GM19238 (cell line): ENCODE measurements at regions not wholly inside any gene's neighbourhood (a gene's known extent, or its start where the extent isn't known, plus 50 kb on each side); places are given as distances from the start of the nearest gene placed in this dataset.
"Not testable (repeated sequence)": the region's sequence is repeated elsewhere in the genome, so short reads cannot be mapped to it uniquely, and the experiment has no call there.

Source experiments
- DNase-seq: peaks from one replicate; pipeline ENCODE4 v3.0.0; 2011; ENCODE audit warnings: low spot score; ENCODE audit not compliant: insufficient read length

DNA sequence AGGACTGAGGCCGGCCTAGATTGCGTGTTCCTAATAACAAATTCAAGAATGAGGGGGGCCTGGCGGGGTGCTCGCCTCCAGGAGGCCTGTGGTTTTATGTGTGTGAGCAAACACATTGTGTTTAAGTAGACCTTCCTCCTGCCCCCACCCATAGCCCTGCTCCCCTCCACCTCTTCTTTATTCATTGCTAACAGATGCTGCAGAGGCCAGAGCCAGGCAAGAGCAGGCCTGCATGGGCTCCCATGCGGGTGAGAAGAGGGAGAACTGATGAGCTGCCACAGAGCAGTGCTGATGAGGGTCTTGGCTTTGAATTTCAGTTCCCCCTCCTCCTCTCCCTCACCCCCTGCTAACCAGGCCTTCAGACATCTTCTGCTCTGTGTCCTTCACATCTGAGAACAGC lies 154.6 kb downstream of the OSR1 start:
- DNase-seq = no peak

DNA sequence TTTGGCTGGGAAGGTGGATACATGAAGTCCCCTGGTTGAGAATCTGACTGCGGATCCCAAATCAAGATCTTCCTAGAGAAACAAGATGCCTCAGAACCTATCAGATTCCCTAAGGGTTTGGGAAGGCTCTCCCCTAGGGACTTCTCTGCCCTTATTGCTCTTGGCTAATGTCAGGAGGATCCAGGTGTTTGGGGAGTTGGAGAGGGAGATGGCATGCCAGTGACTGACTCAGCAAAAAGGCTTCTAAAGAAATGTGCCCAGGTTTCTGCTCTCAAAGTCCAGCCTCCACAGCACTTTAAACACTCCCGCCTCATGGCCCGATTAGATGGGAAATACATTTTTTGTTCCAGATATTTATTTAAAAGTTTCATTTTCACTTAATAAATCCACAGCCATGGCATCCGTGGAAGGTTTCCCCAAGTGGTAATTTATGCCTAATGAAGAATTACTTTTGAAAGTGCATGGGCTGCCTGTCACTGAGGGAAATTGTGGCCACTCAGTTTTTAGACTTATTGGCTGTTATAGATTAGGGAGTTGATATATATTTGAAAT lies 156.4 kb downstream of the OSR1 start:
- no peak for DNase-seq

DNA sequence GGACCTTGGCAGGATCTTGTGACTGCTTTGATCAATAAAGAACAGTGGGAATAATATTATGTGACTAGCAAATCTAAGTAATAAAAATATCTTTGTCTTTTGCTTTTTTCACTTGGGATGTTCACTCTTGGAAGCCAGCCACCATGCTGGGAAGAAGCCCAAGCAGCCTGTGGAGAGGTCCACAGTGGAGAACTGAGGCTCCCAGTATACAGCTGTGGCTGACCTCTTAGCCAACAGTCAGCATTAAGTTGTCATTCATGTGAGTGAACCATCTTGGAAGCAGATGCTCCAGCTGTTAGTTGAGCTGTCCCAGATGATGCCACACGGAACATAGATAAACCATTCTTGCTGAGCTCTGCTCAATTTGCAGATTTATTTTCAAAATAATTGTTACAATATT lies 160.0 kb downstream of the OSR1 start:
- DNase-seq = no peak

DNA sequence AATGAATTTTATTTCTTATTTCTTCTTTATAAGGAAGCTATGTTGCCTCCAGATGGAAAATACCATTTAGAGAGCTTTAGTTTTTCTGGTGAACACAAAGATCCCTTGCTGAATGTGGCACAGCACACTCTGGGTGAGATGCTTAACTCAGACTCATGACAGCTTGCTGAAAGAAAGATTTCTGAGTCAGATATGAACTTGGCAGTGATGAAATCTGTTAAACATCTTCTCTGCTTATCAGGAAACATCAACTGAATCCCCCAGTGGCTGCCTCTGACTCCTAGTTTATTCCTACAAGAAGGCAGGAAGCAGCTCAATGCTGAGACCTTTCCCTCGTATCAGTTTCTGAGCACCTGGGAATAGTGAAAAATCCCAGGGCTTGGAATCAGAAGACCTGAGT lies 162.8 kb downstream of the OSR1 start:
- DNase-seq = no peak

DNA sequence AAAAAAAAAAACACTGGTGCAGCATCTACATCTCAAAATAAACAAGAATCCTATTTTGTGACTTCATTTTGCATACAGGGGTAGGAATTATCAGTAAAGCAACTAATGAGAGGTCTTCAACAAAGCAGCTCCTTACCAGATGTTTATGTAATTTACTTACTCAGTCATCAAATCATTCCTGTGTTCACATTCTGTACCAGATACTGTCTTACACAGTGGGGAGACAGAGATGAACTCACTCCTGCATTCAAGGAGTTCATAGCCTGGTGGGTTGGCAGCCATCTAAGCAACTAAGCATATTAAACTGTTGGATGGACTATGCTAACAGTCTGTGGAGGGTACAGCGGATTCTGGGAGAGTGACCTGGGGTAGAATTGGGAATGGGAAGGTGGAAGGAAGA lies 169.0 kb downstream of the OSR1 start:
- DNase-seq = no peak

GRCh38 chr2:19187323-19188020 lies 171.0 kb downstream of the OSR1 start:
- DNase-seq = no peak

DNA sequence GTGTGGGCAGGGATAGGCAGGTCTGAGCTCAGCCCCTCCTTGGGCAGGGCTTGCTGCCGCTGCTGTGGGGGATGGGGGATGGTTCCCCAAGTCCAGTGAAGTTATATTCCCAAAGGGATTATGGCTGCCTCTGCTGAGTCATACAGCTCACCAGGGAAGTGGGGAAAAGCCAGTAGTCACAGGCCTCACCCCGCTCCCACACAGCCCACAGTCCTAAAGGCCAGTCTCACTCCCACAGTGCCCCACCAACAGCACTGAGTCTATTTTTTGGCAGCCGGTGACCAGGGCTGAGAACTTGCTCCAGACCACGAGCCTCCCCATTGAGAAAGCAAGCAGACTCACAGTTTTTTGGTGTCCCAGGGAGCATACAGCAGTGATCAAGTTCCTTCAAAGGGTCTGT lies 173.3 kb downstream of the OSR1 start:
- no peak for DNase-seq

DNA sequence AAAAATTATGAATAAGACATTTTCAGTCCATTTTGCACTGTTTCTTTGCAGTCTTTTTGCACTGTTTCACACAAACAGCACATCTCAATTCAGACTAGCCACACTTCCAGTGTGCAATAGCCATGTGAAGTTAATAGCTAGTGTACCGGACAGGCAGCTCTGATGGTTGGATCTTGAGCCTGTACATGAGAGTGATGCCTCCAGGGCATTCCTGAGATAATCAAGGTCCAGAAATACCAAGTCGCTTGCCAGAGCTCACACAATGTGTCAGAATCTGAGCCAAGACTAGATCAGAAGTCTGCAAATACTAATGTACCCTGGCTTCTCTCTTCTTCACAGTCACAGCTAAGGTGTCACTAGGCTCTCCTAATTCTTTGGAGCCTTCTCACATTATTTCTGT lies 180.2 kb downstream of the OSR1 start:
- no peak for DNase-seq

- DNase-seq = no peak
Observed at GRCh38 chr2:19176977-19177376, 181.4 kb downstream of the OSR1 start.

GRCh38 chr2:19176172-19176852 lies 182.1 kb downstream of the OSR1 start:
- DNase-seq = no peak

DNA sequence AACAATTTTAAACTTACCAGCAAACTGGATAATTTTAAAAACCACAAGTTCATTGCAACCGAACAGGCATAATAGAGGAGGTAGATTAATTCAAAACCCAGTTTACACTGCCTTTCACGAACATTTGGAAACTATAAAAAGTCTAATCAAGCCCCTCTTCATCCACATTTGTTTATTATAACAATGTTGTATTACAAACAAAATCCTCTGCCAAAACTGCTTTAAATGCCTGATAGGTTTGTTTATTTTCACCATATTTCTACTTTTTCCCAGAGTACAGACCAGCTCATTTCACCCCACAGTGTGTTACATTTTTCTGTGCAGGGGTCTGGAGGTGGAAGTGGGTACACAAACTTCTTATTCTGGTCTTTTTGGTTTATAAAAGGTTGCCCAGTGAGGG lies 184.2 kb downstream of the OSR1 start:
- no peak for DNase-seq

DNA sequence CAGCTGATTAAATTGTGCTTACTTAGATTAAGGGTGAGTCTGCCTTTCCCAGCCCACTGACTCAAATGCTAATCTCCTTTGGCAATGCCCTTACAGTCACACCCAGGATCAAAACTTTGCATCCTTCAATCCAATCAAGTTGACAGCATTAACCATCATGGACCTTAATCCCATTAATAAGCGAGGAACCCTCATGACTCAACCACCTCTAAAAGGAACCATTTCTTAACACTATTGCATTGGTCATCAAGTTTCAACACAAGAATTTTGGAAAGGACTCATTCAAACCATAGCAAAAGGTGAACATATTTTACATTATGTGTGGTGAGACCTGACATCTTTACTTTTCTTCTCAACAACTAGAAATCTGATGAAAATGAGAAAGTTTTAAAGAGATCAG lies 187.0 kb downstream of the OSR1 start:
- no peak for DNase-seq

- no peak for DNase-seq
Observed at GRCh38 chr2:19169134-19169768, 189.2 kb downstream of the OSR1 start.

GRCh38 chr2:19164099-19164498 lies 194.3 kb downstream of the OSR1 start:
- not testable (repeated sequence) for DNase-seq

DNA sequence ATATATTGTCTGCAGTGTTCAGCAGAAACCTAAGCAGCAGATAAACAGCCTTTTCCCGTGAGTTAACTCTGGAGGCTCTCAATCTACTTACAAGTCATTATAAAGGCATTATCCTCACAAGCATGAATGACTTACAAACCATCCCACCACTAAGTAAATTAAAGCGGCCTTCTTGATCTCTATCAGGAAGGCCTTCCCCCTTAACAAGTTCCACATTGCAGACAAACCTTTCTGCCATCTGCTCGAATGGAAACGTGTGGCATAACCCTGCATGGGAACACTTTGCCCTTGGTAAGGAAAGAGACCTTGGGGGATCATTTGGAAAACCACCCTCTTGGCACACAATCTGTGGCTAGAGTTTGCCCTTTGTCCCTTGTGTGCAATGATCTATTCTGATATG lies 199.5 kb downstream of the OSR1 start:
- no peak for DNase-seq

- DNase-seq = no peak
Observed at GRCh38 chr2:19158211-19158610, 200.2 kb downstream of the OSR1 start.

DNA sequence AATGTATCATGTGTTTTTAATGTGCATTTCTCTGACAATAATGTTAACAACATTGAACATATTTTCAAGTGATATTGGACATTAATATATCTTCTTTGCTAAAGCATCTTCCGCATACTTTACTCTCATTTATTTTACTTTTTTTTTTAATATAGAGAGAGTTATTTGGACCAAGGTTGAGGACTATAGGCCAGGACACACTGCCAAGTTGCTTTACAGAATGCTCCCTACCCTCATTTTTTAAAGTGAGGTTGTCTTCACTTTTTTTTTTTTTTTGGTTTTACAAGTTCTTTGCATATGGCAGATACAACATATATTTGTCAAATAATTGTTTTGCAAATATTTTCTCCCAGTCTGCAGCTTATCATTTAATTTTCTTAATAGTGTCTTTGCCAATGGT lies 201.8 kb downstream of the OSR1 start:
- DNase-seq = no peak

- DNase-seq = no peak
Observed at GRCh38 chr2:19150726-19151125, 207.7 kb downstream of the OSR1 start.

DNA sequence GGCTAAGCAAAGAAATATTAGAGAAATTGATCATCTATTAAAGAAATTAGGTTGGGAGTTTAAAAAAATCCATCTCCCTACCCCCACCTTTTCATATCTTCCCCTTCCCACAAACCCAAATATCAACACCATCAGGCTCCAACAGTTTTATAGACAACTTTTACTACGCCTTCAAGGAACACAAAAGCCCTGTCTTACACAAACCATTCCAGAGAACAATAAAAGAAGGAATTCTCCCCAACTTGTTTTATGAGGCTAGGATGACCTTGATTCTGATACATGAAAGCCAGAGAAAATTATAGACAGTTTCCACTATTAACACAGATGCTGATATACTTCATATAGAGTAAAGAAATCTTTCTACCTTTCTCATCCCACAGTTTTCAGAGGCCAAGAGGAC lies 211.6 kb downstream of the OSR1 start:
- DNase-seq = no peak

DNA sequence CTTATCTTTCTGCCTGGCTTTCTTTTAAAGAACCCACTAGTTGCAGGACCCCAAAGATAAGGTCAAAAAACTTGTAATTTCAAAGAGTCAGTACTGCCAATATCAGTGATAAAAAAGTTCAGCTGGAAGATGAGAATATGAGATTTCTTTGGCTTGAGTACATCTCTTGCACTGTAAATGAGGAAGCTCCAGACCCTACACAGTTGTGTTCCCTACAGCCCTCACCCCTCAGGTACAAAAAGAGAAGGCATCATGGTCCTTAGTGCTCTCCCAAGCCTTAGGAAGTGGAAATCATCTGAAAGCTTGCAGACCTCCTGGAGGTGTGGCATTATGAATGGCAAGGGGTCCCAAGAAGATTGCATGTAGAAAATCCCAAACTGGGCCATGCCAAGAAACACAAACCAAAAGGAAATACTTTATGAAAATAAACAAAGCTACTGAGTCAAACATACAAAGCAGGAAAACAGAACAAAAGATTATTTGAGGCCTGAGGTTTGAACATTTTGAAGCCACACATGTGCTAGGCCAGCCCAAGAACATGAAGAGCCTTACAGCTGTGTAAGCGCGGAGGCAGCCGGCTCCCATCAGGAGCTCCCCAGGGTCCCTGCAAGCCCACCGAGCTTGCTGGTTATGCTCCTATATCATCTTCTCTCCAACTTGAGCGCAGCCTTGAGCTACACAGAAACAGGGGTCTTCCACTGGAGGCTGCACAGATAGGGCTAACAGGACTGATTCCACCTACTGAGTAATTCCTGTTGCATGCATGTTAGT lies 217.0 kb downstream of the OSR1 start:
- no peak for DNase-seq

- no peak for DNase-seq
Observed at GRCh38 chr2:19140463-19141208, 217.8 kb downstream of the OSR1 start.
